Small intestine (tissue), 7 donors: ENCODE measurements at regions not wholly inside any gene's neighbourhood (a gene's known extent, or its start where the extent isn't known, plus 50 kb on each side); places are given as distances from the start of the nearest gene placed in this dataset.

Experiments
- DNase-seq, 2 donors: peaks; one replicate each; pipeline versions ENCODE4 v3.0.0 to v3.0.0-alpha.2; 2013
- FAIRE-seq: peaks from 2 replicates; lab custom pipeline; 2012; peaks lifted over from hg19 to GRCh38; lab: Jason Lieb, UNC
- H3K27ac ChIP-seq, 3 donors: one replicate each; pipeline ENCODE4 v1.5.1; 2013; ENCODE audit warnings: low read length in 2 of 3, mild to moderate bottlenecking in 2 of 3, control low read depth in 1 of 3, inconsistent platforms in 1 of 3, low read depth in 1 of 3, moderate library complexity in 1 of 3
- H3K27me3 ChIP-seq, 3 donors: one replicate each; pipeline ENCODE4 v1.6.1; 2013; ENCODE audit warnings: low read length in 3 of 3, inconsistent platforms in 1 of 3; ENCODE audit not compliant: control insufficient read depth in 3 of 3, insufficient read depth in 3 of 3
- H3K36me3 ChIP-seq, 3 donors: one replicate each; pipeline ENCODE4 v1.6.1; 2013; ENCODE audit warnings: low read length in 3 of 3, inconsistent platforms in 1 of 3, low read depth in 1 of 3, mild to moderate bottlenecking in 1 of 3, moderate library complexity in 1 of 3; ENCODE audit not compliant: control insufficient read depth in 3 of 3, insufficient read depth in 2 of 3
- H3K4me1 ChIP-seq, 3 donors: one replicate each; pipeline ENCODE4 v1.6.1; 2013; ENCODE audit warnings: low read length in 2 of 3, inconsistent platforms in 1 of 3, low read depth in 1 of 3, mild to moderate bottlenecking in 1 of 3, moderate library complexity in 1 of 3; ENCODE audit not compliant: control insufficient read depth in 3 of 3, insufficient read depth in 2 of 3
- H3K4me3 ChIP-seq, 3 donors: one replicate each; pipeline ENCODE4 v1.5.1; 2013; ENCODE audit warnings: low read length in 3 of 3, control low read depth in 1 of 3, inconsistent platforms in 1 of 3, low read depth in 1 of 3, mild to moderate bottlenecking in 1 of 3, moderate library complexity in 1 of 3
- H3K9me3 ChIP-seq, 2 donors: one replicate each; pipeline ENCODE4 v1.6.1; 2013; ENCODE audit warnings: low read depth in 1 of 2, low read length in 1 of 2; ENCODE audit not compliant: control insufficient read depth in 2 of 2, insufficient read depth in 1 of 2
- WGBS, 3 donors: extraction: QIAGEN DNeasy Blood & Tissue Kit; methylation state at CpG; one replicate each; pipeline ENCODE4 v1.1.7; 2013; 5-methylcytosine and 5-hydroxymethylcytosine counted together
- donor health status: healthy with polysubstance abuse.
- donor health status: control.
- donor health status: control.
- donor health status: Bipolar disorder and iron deficiency.
- donor health status: healthy.

- no peaks in the 10 kb centered on the region for H3K4me1 ChIP-seq
- no peak overlapping the region for H3K4me3 ChIP-seq
- 88 to 93% (median 89%) methylated on average over 2 of the region's 2 CpGs for WGBS, 3 donors
- H3K27me3 ChIP-seq = no peaks in the 10 kb centered on the region
- H3K36me3 ChIP-seq = no peaks in the 10 kb centered on the region
- no peaks in the 10 kb centered on the region for H3K9me3 ChIP-seq
- DNase-seq = no peak
- FAIRE-seq = no peak
- H3K27ac ChIP-seq = no peak overlapping the region
Measured at GRCh38 chr22:48605125-48605524, 1222.5 kb downstream of the BRD1 start.

- DNase-seq (no peak), FAIRE-seq (no peak)
- Histone ChIP-seq H3K9me3 (peaks cover 0 to 3% of the 10 kb centered on the region in 2 donors), H3K27ac (no peak overlapping the region), H3K36me3 (no peaks in the 10 kb centered on the region), H3K4me1 (no peaks in the 10 kb centered on the region), H3K4me3 (no peak overlapping the region), H3K27me3 (no peaks in the 10 kb centered on the region)
- 85 to 88% (median 86%) methylated on average over 18 of the region's 18 CpGs for WGBS, 3 donors
Measured at GRCh38 chr22:48603621-48604320, 1223.9 kb downstream of the BRD1 start.

GRCh38 chr22:48602805-48603518 lies 1224.7 kb downstream of the BRD1 start:
- WGBS, 3 donors = 86 to 90% (median 89%) methylated on average over 24 to 26 of the region's 26 CpGs
- FAIRE-seq (no peak), DNase-seq (no peak)
- no peak overlapping the region for H3K4me3 ChIP-seq
- H3K9me3 ChIP-seq = peaks cover 0 to 8% of the 10 kb centered on the region in 2 donors
- H3K36me3 ChIP-seq = no peaks in the 10 kb centered on the region
- no peaks in the 10 kb centered on the region for H3K4me1 ChIP-seq
- H3K27ac ChIP-seq = no peak overlapping the region
- H3K27me3 ChIP-seq = no peaks in the 10 kb centered on the region

GRCh38 chr22:48600681-48601080 lies 1227.0 kb downstream of the BRD1 start:
- H3K9me3 ChIP-seq = peaks cover 0 to 8% of the 10 kb centered on the region in 2 donors
- DNase-seq = no peak
- no peak for FAIRE-seq
- no peaks in the 10 kb centered on the region for H3K4me1 ChIP-seq
- 93 to 94% (median 94%) methylated on average over 27 of the region's 27 CpGs for WGBS, 3 donors
- no peak overlapping the region for H3K4me3 ChIP-seq
- H3K27ac ChIP-seq = no peak overlapping the region
- H3K27me3 ChIP-seq = no peaks in the 10 kb centered on the region
- no peaks in the 10 kb centered on the region for H3K36me3 ChIP-seq

GRCh38 chr22:48600171-48600570 lies 1227.5 kb downstream of the BRD1 start:
- H3K4me3 ChIP-seq = no peak overlapping the region
- 92 to 94% (median 92%) methylated on average over 17 of the region's 17 CpGs for WGBS, 3 donors
- no peak for FAIRE-seq
- H3K27me3 ChIP-seq = no peaks in the 10 kb centered on the region
- DNase-seq = no peak
- peaks cover 0 to 8% of the 10 kb centered on the region in 2 donors for H3K9me3 ChIP-seq
- H3K4me1 ChIP-seq = no peaks in the 10 kb centered on the region
- no peaks in the 10 kb centered on the region for H3K36me3 ChIP-seq
- H3K27ac ChIP-seq = no peak overlapping the region

GRCh38 chr22:48599346-48599745 lies 1228.3 kb downstream of the BRD1 start:
- 80 to 93% (median 85%) methylated on average over 10 of the region's 10 CpGs for WGBS, 3 donors
- DNase-seq (no peak), FAIRE-seq (no peak)

GRCh38 chr22:48596111-48596850 lies 1231.4 kb downstream of the BRD1 start:
- H3K27me3 ChIP-seq = no peaks in the 10 kb centered on the region
- DNase-seq (no peak), FAIRE-seq (no peak)
- H3K4me1 ChIP-seq = no peaks in the 10 kb centered on the region
- H3K27ac ChIP-seq = no peak overlapping the region
- WGBS, 3 donors = 91 to 93% (median 93%) methylated on average over 24 of the region's 24 CpGs
- H3K4me3 ChIP-seq = no peak overlapping the region
- peaks cover 0 to 8% of the 10 kb centered on the region in 2 donors for H3K9me3 ChIP-seq
- H3K36me3 ChIP-seq = no peaks in the 10 kb centered on the region

More at GRCh38 chr22:48599346-48599745, 1228.3 kb downstream of the BRD1 start:
- H3K27ac ChIP-seq = no peak overlapping the region
- no peaks in the 10 kb centered on the region for H3K36me3 ChIP-seq
- no peaks in the 10 kb centered on the region for H3K4me1 ChIP-seq
- no peak overlapping the region for H3K4me3 ChIP-seq
- H3K27me3 ChIP-seq = no peaks in the 10 kb centered on the region
- H3K9me3 ChIP-seq = peaks cover 0 to 8% of the 10 kb centered on the region in 2 donors

GRCh38 chr22:48595511-48595905 lies 1232.2 kb downstream of the BRD1 start:
- no peak overlapping the region for H3K27ac ChIP-seq
- FAIRE-seq (no peak), DNase-seq (no peak)
- 66 to 80% (median 68%) methylated on average over 10 of the region's 10 CpGs for WGBS, 3 donors
- no peaks in the 10 kb centered on the region for H3K36me3 ChIP-seq
- peaks cover 0 to 8% of the 10 kb centered on the region in 2 donors for H3K9me3 ChIP-seq
- no peak overlapping the region for H3K4me3 ChIP-seq
- H3K27me3 ChIP-seq = no peaks in the 10 kb centered on the region
- no peaks in the 10 kb centered on the region for H3K4me1 ChIP-seq
